ENCODE measurements at regions not wholly inside any gene's neighbourhood (a gene's known extent, or its start where the extent isn't known, plus 50 kb on each side); places are given as distances from the start of the nearest gene placed in this dataset.

- no peak overlapping the region for H3K4me2 ChIP-seq (ENCODE audit: low read length)
- no peaks in the 10 kb centered on the region for H3K9me2 ChIP-seq (ENCODE audit: low read depth, low read length)
- H3K36me3 ChIP-seq (ENCODE audit: insufficient read depth, low read length) = no peaks in the 10 kb centered on the region
- H3K27me3 ChIP-seq (ENCODE audit: insufficient read depth, low read length) = no peaks in the 10 kb centered on the region
- no peaks in the 10 kb centered on the region for H4K20me1 ChIP-seq (ENCODE audit: insufficient read depth, low read length)
- no peaks in the 10 kb centered on the region for H3F3A ChIP-seq (ENCODE audit: insufficient read depth, low read length)
- TF ChIP-seq CTCF (IDR thresholded peaks at IDR 0.05; ENCODE audit: low read length) = no peak
- TF ChIP-seq EZH2 (IDR thresholded peaks at IDR 0.05; ENCODE audit: borderline replicate concordance, low read length) = no peak
- no peaks in the 10 kb centered on the region for H3K79me2 ChIP-seq (ENCODE audit: insufficient read depth, low read length)
- H3K27ac ChIP-seq (ENCODE audit: low read depth, low read length, poor library complexity, severe bottlenecking) = no peak overlapping the region
- H2AFZ ChIP-seq (ENCODE audit: low read length) = no peak overlapping the region
- H3K4me3 ChIP-seq (ENCODE audit: low read depth, low read length, poor library complexity, severe bottlenecking) = no peak overlapping the region
- H3K9ac ChIP-seq (ENCODE audit: low read length) = no peak overlapping the region
- H3K4me1 ChIP-seq (ENCODE audit: insufficient read depth, low read length, severe bottlenecking) = no peaks in the 10 kb centered on the region
- no peaks in the 10 kb centered on the region for H3K9me3 ChIP-seq (ENCODE audit: low read length)
Observed at GRCh38 chr6:122075917-122076316, 323.5 kb upstream of the HSF2 start.

GRCh38 chr6:122077603-122078002, 321.8 kb upstream of the HSF2 start:
- Histone ChIP-seq H3K79me2 (ENCODE audit: insufficient read depth, low read length) (no peaks in the 10 kb centered on the region), H4K20me1 (ENCODE audit: insufficient read depth, low read length) (no peaks in the 10 kb centered on the region), H3K27me3 (ENCODE audit: insufficient read depth, low read length) (no peaks in the 10 kb centered on the region), H3K27ac (ENCODE audit: low read depth, low read length, poor library complexity, severe bottlenecking) (no peak overlapping the region), H3K9me2 (ENCODE audit: low read depth, low read length) (no peaks in the 10 kb centered on the region), H3F3A (ENCODE audit: insufficient read depth, low read length) (no peaks in the 10 kb centered on the region), H3K9ac (ENCODE audit: low read length) (no peak overlapping the region), H2AFZ (ENCODE audit: low read length) (no peak overlapping the region), H3K36me3 (ENCODE audit: insufficient read depth, low read length) (no peaks in the 10 kb centered on the region), H3K4me1 (ENCODE audit: insufficient read depth, low read length, severe bottlenecking) (no peaks in the 10 kb centered on the region), H3K9me3 (ENCODE audit: low read length) (no peaks in the 10 kb centered on the region), H3K4me3 (ENCODE audit: low read depth, low read length, poor library complexity, severe bottlenecking) (no peak overlapping the region), H3K4me2 (ENCODE audit: low read length) (no peak overlapping the region)
- TF ChIP-seq EZH2 (IDR thresholded peaks at IDR 0.05; ENCODE audit: borderline replicate concordance, low read length) (no peak), CTCF (IDR thresholded peaks at IDR 0.05; ENCODE audit: low read length) (no peak)

- Histone ChIP-seq H3K4me3 (ENCODE audit: low read depth, low read length, poor library complexity, severe bottlenecking) (no peak overlapping the region), H3K79me2 (ENCODE audit: insufficient read depth, low read length) (no peaks in the 10 kb centered on the region), H2AFZ (ENCODE audit: low read length) (no peak overlapping the region), H3K4me1 (ENCODE audit: insufficient read depth, low read length, severe bottlenecking) (no peaks in the 10 kb centered on the region), H3K9me3 (ENCODE audit: low read length) (no peaks in the 10 kb centered on the region), H3K27me3 (ENCODE audit: insufficient read depth, low read length) (no peaks in the 10 kb centered on the region), H3K27ac (ENCODE audit: low read depth, low read length, poor library complexity, severe bottlenecking) (no peak overlapping the region), H3K9ac (ENCODE audit: low read length) (no peak overlapping the region), H3K4me2 (ENCODE audit: low read length) (no peak overlapping the region), H3F3A (ENCODE audit: insufficient read depth, low read length) (no peaks in the 10 kb centered on the region), H4K20me1 (ENCODE audit: insufficient read depth, low read length) (no peaks in the 10 kb centered on the region), H3K9me2 (ENCODE audit: low read depth, low read length) (no peaks in the 10 kb centered on the region), H3K36me3 (ENCODE audit: insufficient read depth, low read length) (no peaks in the 10 kb centered on the region)
- TF ChIP-seq EZH2 (IDR thresholded peaks at IDR 0.05; ENCODE audit: borderline replicate concordance, low read length) (no peak), CTCF (IDR thresholded peaks at IDR 0.05; ENCODE audit: low read length) (no peak)
Observed at GRCh38 chr6:122078481-122078880, 321.0 kb upstream of the HSF2 start.

All from OCI-LY1 (cell line).